IMR-90 (cell line): ENCODE measurements at regions not wholly inside any gene's neighbourhood (a gene's known extent, or its start where the extent isn't known, plus 50 kb on each side); places are given as distances from the start of the nearest gene placed in this dataset.

Experiments
- ATAC-seq: fragments of 200-7000 bp; cut with Tn5 transposase; 2 replicates; pipeline ENCODE4 v1.9.1; 2020; ENCODE audit warnings: low read depth, mild to moderate bottlenecking, moderate library complexity
- BruUV-seq: library from RNA; stranded (reverse); fragments of 400-500 nt; replicated peaks from 2 replicates; lab custom pipeline; 2021; lab: Mats Ljungman, UMichigan
- CTCF ChIA-PET: fragments of 300-600 bp; formaldehyde crosslinking; extraction: SDS; loops from one replicate; lab custom pipeline; 2021; ENCODE audit warnings: antibody characterized with exemption; lab: Yijun Ruan, JAX
- POLR2A ChIA-PET: fragments of 300-600 bp; sonication (Branson Sonifier 250); formaldehyde crosslinking; loops from one replicate; lab custom pipeline; 2022; ENCODE audit warnings: antibody characterized with exemption; ENCODE audit not compliant: unreplicated experiment; lab: Charles Lee
- DNase-seq: peaks from one replicate; pipeline ENCODE4 v3.0.0; 2013
- H2AFZ ChIP-seq: replicated peaks from 2 replicates; pipeline ENCODE3; 2013; ENCODE audit warnings: low read length, mild to moderate bottlenecking; ENCODE audit not compliant: poor library complexity
- H2AK5ac ChIP-seq: 2 replicates; pipeline ENCODE4 v1.6.1; 2013; ENCODE audit warnings: low read depth, low read length, inconsistent platforms
- H2AK9ac ChIP-seq: replicated peaks from 2 replicates; pipeline ENCODE3; 2013; ENCODE audit warnings: mild to moderate bottlenecking, low read depth, low read length, moderate library complexity; ENCODE audit not compliant: poor library complexity
- H2BK120ac ChIP-seq: 2 replicates; pipeline ENCODE4 v1.6.1; 2013; ENCODE audit warnings: low read depth, low read length, inconsistent platforms
- H2BK15ac ChIP-seq: 3 replicates; pipeline ENCODE4 v1.6.1; 2013; ENCODE audit warnings: low read depth, low read length, inconsistent platforms
- H2BK20ac ChIP-seq: 2 replicates; pipeline ENCODE4 v1.6.1; 2013; ENCODE audit warnings: low read depth, mild to moderate bottlenecking, inconsistent platforms, low read length, moderate library complexity
- H2BK5ac ChIP-seq: 2 replicates; pipeline ENCODE4 v1.6.1; 2013; ENCODE audit warnings: mild to moderate bottlenecking, low read depth, low read length, inconsistent platforms; ENCODE audit not compliant: poor library complexity, severe bottlenecking
- H3K14ac ChIP-seq: replicated peaks from 2 replicates; pipeline ENCODE4 v1.6.1; 2013; ENCODE audit warnings: low read depth, low read length, inconsistent platforms
- H3K18ac ChIP-seq: 2 replicates; pipeline ENCODE4 v1.6.1; 2013; ENCODE audit warnings: low read depth, low read length, control low read depth
- H3K23ac ChIP-seq: 2 replicates; pipeline ENCODE4 v1.6.1; 2013; ENCODE audit warnings: low read depth, low read length, inconsistent platforms
- H3K27ac ChIP-seq: 2 replicates; pipeline ENCODE4 v1.5.1; 2013; ENCODE audit warnings: mild to moderate bottlenecking, control low read depth, low read length; ENCODE audit not compliant: insufficient read depth
- H3K27me3 ChIP-seq: 2 replicates; pipeline ENCODE4 v1.6.1; 2013; ENCODE audit warnings: low read length; ENCODE audit not compliant: control insufficient read depth, insufficient read depth
- H3K36me3 ChIP-seq: 2 replicates; pipeline ENCODE4 v1.6.1; 2013; ENCODE audit warnings: low read length, mixed read lengths; ENCODE audit not compliant: control insufficient read depth, insufficient read depth
- H3K4ac ChIP-seq: 2 replicates; pipeline ENCODE4 v1.6.1; 2013; ENCODE audit warnings: low read depth, low read length, inconsistent platforms
- H3K4me1 ChIP-seq: 2 replicates; pipeline ENCODE4 v1.6.1; 2013; ENCODE audit warnings: low read length, mixed read lengths; ENCODE audit not compliant: control insufficient read depth, insufficient read depth
- H3K4me2 ChIP-seq: 2 replicates; pipeline ENCODE4 v1.6.1; 2013; ENCODE audit warnings: low read depth, mild to moderate bottlenecking, control low read depth, low read length, moderate library complexity
- H3K4me3 ChIP-seq: 2 replicates; pipeline ENCODE4 v1.5.1; 2013; ENCODE audit warnings: low read depth, mild to moderate bottlenecking, control low read depth, low read length, moderate library complexity; ENCODE audit not compliant: insufficient read depth
- H3K56ac ChIP-seq: 2 replicates; pipeline ENCODE4 v1.6.1; 2013; ENCODE audit warnings: low read length, inconsistent platforms; ENCODE audit not compliant: insufficient read depth; ENCODE audit errors: extremely low read depth
- H3K79me1 ChIP-seq, 2 experiments: 2 replicates each; pipeline ENCODE4 v1.6.1; 2013; ENCODE audit warnings: low read length in 2 of 2, inconsistent platforms in 1 of 2, low read depth in 1 of 2
- H3K9ac ChIP-seq: 2 replicates; pipeline ENCODE4 v1.6.1; 2013; ENCODE audit warnings: low read depth, low read length, control low read depth
- H3K9me1 ChIP-seq: 2 replicates; pipeline ENCODE4 v1.6.1; 2013; ENCODE audit warnings: low read length, inconsistent platforms; ENCODE audit not compliant: insufficient read depth
- H3K9me3 ChIP-seq: 2 replicates; pipeline ENCODE4 v1.6.1; 2013; ENCODE audit warnings: low read length; ENCODE audit not compliant: control insufficient read depth, insufficient read depth
- H4K20me1 ChIP-seq: 2 replicates; pipeline ENCODE4 v1.6.1; 2013; ENCODE audit warnings: low read length, inconsistent platforms; ENCODE audit not compliant: insufficient read depth
- H4K5ac ChIP-seq: 2 replicates; pipeline ENCODE4 v1.6.1; 2013; ENCODE audit warnings: mild to moderate bottlenecking, low read depth, low read length, control low read depth
- H4K8ac ChIP-seq, 2 experiments: 2 replicates each; pipeline ENCODE4 v1.6.1; 2013; ENCODE audit warnings: low read depth in 2 of 2, low read length in 2 of 2, control low read depth in 1 of 2, inconsistent platforms in 1 of 2
- H4K91ac ChIP-seq: 2 replicates; pipeline ENCODE4 v1.6.1; 2013; ENCODE audit warnings: low read depth, low read length, inconsistent platforms; ENCODE audit not compliant: insufficient read depth
- BHLHE40 ChIP-seq: fragments of 150-350 bp; IDR thresholded peaks from 2 replicates; pipeline ENCODE4 v1.6.1; 2016; ENCODE audit warnings: mild to moderate bottlenecking, low read depth, low read length
- CEBPB ChIP-seq: IDR thresholded peaks from 2 replicates; pipeline ENCODE4 v1.6.1; 2012; ENCODE audit warnings: low read depth, low read length, improper control_type of control experiment
- CHD1 ChIP-seq: IDR thresholded peaks from 2 replicates; pipeline ENCODE4 v1.6.1; 2012; ENCODE audit warnings: low read depth, low read length, improper control_type of control experiment
- ELK1 ChIP-seq: fragments of 150-350 bp; IDR thresholded peaks from 2 replicates; pipeline ENCODE4 v1.6.1; 2016; ENCODE audit warnings: low read depth, mild to moderate bottlenecking, low read length, moderate library complexity, borderline replicate concordance
- FOS ChIP-seq: fragments of 150-350 bp; IDR thresholded peaks from 2 replicates; pipeline ENCODE4 v1.6.1; 2016; ENCODE audit warnings: low read depth, low read length
- MAFK ChIP-seq: IDR thresholded peaks from 2 replicates; pipeline ENCODE4 v1.6.1; 2012; ENCODE audit warnings: low read depth, low read length, improper control_type of control experiment
- MAZ ChIP-seq: IDR thresholded peaks from 2 replicates; pipeline ENCODE4 v1.6.1; 2012; ENCODE audit warnings: low read depth, mild to moderate bottlenecking, low read length, improper control_type of control experiment, moderate library complexity, borderline replicate concordance
- NFE2L2 ChIP-seq: fragments of 150-350 bp; IDR thresholded peaks from 2 replicates; pipeline ENCODE4 v1.6.1; 2016; ENCODE audit warnings: low read depth, mild to moderate bottlenecking, low read length
- POLR2A ChIP-seq: IDR thresholded peaks from 2 replicates; pipeline ENCODE4 v1.6.1; 2012; ENCODE audit warnings: mild to moderate bottlenecking, low read depth, low read length
- RAD21 ChIP-seq: IDR thresholded peaks from 2 replicates; pipeline ENCODE4 v1.6.1; 2012; ENCODE audit warnings: low read length, improper control_type of control experiment
- RCOR1 ChIP-seq: IDR thresholded peaks from 2 replicates; pipeline ENCODE4 v1.6.1; 2012; ENCODE audit warnings: mild to moderate bottlenecking, low read length, improper control_type of control experiment; ENCODE audit not compliant: insufficient replicate concordance
- RFX5 ChIP-seq: IDR thresholded peaks from 2 replicates; pipeline ENCODE4 v1.8.0; 2012; ENCODE audit warnings: low read depth, mild to moderate bottlenecking, low read length, moderate library complexity
- SMC3 ChIP-seq: fragments of 150-350 bp; IDR thresholded peaks from 2 replicates; pipeline ENCODE4 v1.6.1; 2016; ENCODE audit warnings: low read depth, mild to moderate bottlenecking, antibody characterized with exemption, low read length, moderate library complexity
- WGBS, 2 experiments: methylation state at CpG; one replicate each; pipeline versions ENCODE4 v1.1.5 to v1.1.7; 2013; ENCODE audit warnings: missing lambda C conversion rate in 2 of 2; ENCODE audit not compliant: insufficient read length in 1 of 2; ENCODE audit errors: extremely low coverage in 2 of 2; 5-methylcytosine and 5-hydroxymethylcytosine counted together
- dilution Hi-C: fragments of 300-500 bp; cut with HindIII; formaldehyde crosslinking; loops from one replicate; pipeline ENCODE4 v1.14.3; 2018; ENCODE audit warnings: low sequenced_read_pairs; ENCODE audit not compliant: unreplicated experiment
- in situ Hi-C: fragments of 300-500 bp; cut with MboI; formaldehyde crosslinking; loops from 3 replicates; pipeline ENCODE4 v1.14.3; 2019; ENCODE audit warnings: low sequenced_read_pairs, inconsistent platforms, mixed read lengths
- intact Hi-C: fragments of 100-400 bp; cut with micrococcal nuclease; formaldehyde crosslinking; loops from 2 replicates; pipeline ENCODE4 v1.10.0; 2022
- TF ChIP-seq, protein P1 (sequence below): conservative IDR thresholded peaks from 2 replicates; pipeline ENCODE4 v1.5.1; 2012; ENCODE audit warnings: mild to moderate bottlenecking, low read depth, low read length, improper control_type of control experiment
- TF ChIP-seq, protein P2 (sequence below): fragments of 150-350 bp; IDR thresholded peaks from 2 replicates; pipeline ENCODE4 v1.6.1; 2017; ENCODE audit warnings: mild to moderate bottlenecking, antibody characterized with exemption, low read length, low read depth

DNA sequence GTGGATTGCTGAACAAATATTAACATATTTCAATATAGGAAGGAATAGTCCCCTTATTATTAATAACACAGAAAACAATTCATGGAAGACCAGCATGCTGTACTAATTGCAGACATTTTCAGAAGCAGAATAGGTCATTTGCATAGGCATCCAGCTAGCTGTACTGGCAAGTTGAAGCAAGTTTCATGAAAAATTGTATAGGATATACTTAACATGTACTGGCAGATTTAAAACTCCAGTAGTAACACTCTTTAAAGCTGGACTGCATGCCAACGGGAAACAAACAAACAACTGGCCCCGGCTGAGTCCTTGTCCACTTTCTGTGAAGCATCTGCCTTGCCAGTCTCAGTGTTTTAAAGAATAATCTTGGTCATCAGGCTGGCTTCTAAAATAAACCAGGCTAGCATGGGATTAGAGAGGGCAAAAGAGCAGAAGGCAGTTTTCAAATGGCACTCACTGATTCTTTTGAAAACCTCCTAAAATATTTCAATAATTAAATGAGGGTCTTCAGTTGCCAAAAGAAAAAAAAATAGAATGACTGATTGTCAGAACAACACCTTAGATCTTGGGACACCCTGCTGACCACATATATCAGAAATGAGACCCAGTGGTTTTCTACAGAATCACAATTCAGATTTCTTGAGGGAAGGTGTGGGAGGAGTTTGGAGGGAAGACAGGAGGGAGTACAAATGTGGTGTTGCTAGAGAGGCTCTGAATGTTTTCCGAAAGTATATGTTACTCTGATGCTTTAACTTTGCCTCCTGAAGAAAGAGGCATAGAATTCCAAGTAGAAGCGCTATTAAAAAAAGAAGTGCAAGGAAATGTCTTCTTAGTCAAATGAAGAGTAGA is 122.5 kb upstream of the KRAS start:
- in situ Hi-C loops = no loop called here
- ATAC-seq = no peak

More for the DNA sequence above, 122.5 kb upstream of the KRAS start:
- Histone ChIP-seq H3K9ac (no peak overlapping the region), H3K18ac (no peak overlapping the region), H2BK20ac (no peak overlapping the region), H3K23ac (0 out of 2 replicates have a peak overlapping the region, but pooled peaks have one; percentile 25), H3K56ac (no peak overlapping the region), H2AFZ (no peak overlapping the region), H2BK120ac (no peak overlapping the region), H4K20me1 (no peaks in the 10 kb centered on the region), H3K4me1 (peaks cover 4% of the 10 kb centered on the region), H3K4ac (no peak overlapping the region), H3K36me3 (no peaks in the 10 kb centered on the region), H4K8ac (no peak overlapping the region), H2AK9ac (no peak overlapping the region), H2BK5ac (no peak overlapping the region), H4K5ac (no peak overlapping the region), H3K79me1 (no peaks in the 10 kb centered on the region), H3K27ac (no peak overlapping the region), H3K27me3 (no peaks in the 10 kb centered on the region), H3K4me2 (no peak overlapping the region), H3K9me3 (no peaks in the 10 kb centered on the region), H3K9me1 (peaks cover 3% of the 10 kb centered on the region; the same call in 1 of the 2 replicates), H3K4me3 (no peak overlapping the region), H4K91ac (no peak overlapping the region), H2BK15ac (no peak overlapping the region), H2AK5ac (no peak overlapping the region), H3K14ac (no peak overlapping the region)
- no peak for TF ChIP-seq POLR2A
- TF ChIP-seq, protein P1, sequence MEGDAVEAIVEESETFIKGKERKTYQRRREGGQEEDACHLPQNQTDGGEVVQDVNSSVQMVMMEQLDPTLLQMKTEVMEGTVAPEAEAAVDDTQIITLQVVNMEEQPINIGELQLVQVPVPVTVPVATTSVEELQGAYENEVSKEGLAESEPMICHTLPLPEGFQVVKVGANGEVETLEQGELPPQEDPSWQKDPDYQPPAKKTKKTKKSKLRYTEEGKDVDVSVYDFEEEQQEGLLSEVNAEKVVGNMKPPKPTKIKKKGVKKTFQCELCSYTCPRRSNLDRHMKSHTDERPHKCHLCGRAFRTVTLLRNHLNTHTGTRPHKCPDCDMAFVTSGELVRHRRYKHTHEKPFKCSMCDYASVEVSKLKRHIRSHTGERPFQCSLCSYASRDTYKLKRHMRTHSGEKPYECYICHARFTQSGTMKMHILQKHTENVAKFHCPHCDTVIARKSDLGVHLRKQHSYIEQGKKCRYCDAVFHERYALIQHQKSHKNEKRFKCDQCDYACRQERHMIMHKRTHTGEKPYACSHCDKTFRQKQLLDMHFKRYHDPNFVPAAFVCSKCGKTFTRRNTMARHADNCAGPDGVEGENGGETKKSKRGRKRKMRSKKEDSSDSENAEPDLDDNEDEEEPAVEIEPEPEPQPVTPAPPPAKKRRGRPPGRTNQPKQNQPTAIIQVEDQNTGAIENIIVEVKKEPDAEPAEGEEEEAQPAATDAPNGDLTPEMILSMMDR = no peak
- no peak for TF ChIP-seq SMC3
- TF ChIP-seq, protein P2, sequence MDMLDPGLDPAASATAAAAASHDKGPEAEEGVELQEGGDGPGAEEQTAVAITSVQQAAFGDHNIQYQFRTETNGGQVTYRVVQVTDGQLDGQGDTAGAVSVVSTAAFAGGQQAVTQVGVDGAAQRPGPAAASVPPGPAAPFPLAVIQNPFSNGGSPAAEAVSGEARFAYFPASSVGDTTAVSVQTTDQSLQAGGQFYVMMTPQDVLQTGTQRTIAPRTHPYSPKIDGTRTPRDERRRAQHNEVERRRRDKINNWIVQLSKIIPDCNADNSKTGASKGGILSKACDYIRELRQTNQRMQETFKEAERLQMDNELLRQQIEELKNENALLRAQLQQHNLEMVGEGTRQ = no peak
- no peak for TF ChIP-seq RFX5
- TF ChIP-seq BHLHE40 = no peak
- no peak for TF ChIP-seq RAD21
- TF ChIP-seq MAZ = no peak
- TF ChIP-seq NFE2L2 = no peak
- TF ChIP-seq MAFK = no peak
- no peak for TF ChIP-seq FOS
- TF ChIP-seq ELK1 = no peak
- TF ChIP-seq CHD1 = no peak
- no peak for TF ChIP-seq CEBPB
- TF ChIP-seq RCOR1 = no peak
- intact Hi-C loops = no loop called here
- no TSS peak for BruUV-seq
- dilution Hi-C loops = no loop called here
- WGBS, 2 experiments = 60% methylated on average over 1 of the region's 4 CpGs; no CpG with 5 or more reads in 1 of the 2 experiments
- no peak for DNase-seq
- POLR2A ChIA-PET = no interaction called here
- CTCF ChIA-PET = interaction anchor here (0.7 kb wide), 1 partner anchor 17 kb away, joined by 5 read pairs; no protein-coding TSS in a partner anchor
